Vagina (tissue), 2 donors: ENCODE measurements at regions not wholly inside any gene's neighbourhood (a gene's known extent, or its start where the extent isn't known, plus 50 kb on each side); places are given as distances from the start of the nearest gene placed in this dataset.

ENCODE experiments used
- CTCF ChIP-seq, 3 experiments: fragments of 450-650 bp in 2 of 3; fragments of 200-600 bp in 1 of 3; sonication (generic) in 1 of 3; IDR thresholded peaks; one replicate each; pipeline ENCODE4 v1.5.1; 2017 to 2019; ENCODE audit warnings: antibody characterized with exemption in 3 of 3, mild to moderate bottlenecking in 2 of 3, moderate library complexity in 2 of 3
- POLR2A ChIP-seq, 2 donors: fragments of 450-650 bp; IDR thresholded peaks; one replicate each; pipeline ENCODE4 v1.6.1; 2017; ENCODE audit warnings: antibody characterized with exemption in 2 of 2, mild to moderate bottlenecking in 2 of 2, moderate library complexity in 2 of 2

- TF ChIP-seq CTCF (IDR thresholded peaks at IDR 0.05) (no peak), POLR2A (IDR thresholded peaks at IDR 0.05) (no peak)
Observed at GRCh38 chr5:52607227-52607824, 180.4 kb upstream of the ITGA1 start.
